ENCODE measurements at regions not wholly inside any gene's neighbourhood (a gene's known extent, or its start where the extent isn't known, plus 50 kb on each side); places are given as distances from the start of the nearest gene placed in this dataset.

GRCh38 chr11:42255906-42256305 lies 796.5 kb upstream of the LRRC4C start:
- TF ChIP-seq CTCF (conservative IDR thresholded peaks at IDR 0.05 in 1 of 2, IDR thresholded peaks at IDR 0.05 in 1 of 2; ENCODE audit: extremely low read depth in 1 of 2, insufficient read depth in 1 of 2, low read depth in 1 of 2, low read length in 2 of 2): no peak
- no peak for TF ChIP-seq EZH2 (IDR thresholded peaks at IDR 0.05; ENCODE audit: borderline replicate concordance, low read length)
